ENCODE measurements at regions not wholly inside any gene's neighbourhood (a gene's known extent, or its start where the extent isn't known, plus 50 kb on each side); places are given as distances from the start of the nearest gene placed in this dataset.

- Histone ChIP-seq H3K27me3 (no peaks in the 10 kb centered on the region), H3K4me3 (no peak overlapping the region), H3K9me3 (no peaks in the 10 kb centered on the region), H3K27ac (replicated peaks in 1 of 4) (no peak overlapping the region), H3K4me1 (no peaks in the 10 kb centered on the region), H3K36me3 (no peaks in the 10 kb centered on the region)
- DNase-seq (ENCODE audit: extremely low spot score), result no peak
- intact Hi-C loops (cut with DNase I), result no loop called here
- 85% methylated on average over 3 of the region's 3 CpGs for WGBS
- TF ChIP-seq POLR2AphosphoS5 (IDR thresholded peaks at IDR 0.05) (no peak), EP300 (IDR thresholded peaks at IDR 0.05) (no peak), CTCF (IDR thresholded peaks at IDR 0.05) (no peak), POLR2A (IDR thresholded peaks at IDR 0.05; ENCODE audit: low read depth) (no peak)
Measured at GRCh38 chr6:125469915-125470314, 168.1 kb upstream of the HDDC2 start.

DNA sequence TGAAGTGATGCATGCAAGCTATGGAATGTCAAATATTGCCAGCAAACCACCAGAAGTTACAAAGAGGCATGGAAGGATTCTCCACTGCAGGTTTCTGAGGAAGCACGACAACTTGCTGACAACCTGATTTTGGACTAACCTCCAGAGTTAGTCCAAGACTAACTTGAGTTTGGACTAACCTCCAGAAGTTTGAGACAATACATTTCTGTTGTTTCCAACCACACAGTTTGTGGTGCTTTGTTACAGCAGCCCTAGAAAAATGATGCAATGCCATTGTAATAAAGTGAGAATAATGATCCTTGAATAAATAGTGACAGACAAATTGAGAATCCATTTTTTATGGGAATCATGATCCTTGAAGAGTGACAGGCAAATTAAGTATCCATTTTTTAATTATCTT lies 169.9 kb upstream of the HDDC2 start:
- Histone ChIP-seq H3K9me3 (no peaks in the 10 kb centered on the region), H3K27ac (replicated peaks in 1 of 4) (no peak overlapping the region), H3K36me3 (no peaks in the 10 kb centered on the region), H3K4me1 (no peaks in the 10 kb centered on the region), H3K4me3 (no peak overlapping the region), H3K27me3 (no peaks in the 10 kb centered on the region)
- intact Hi-C loops (cut with DNase I), result no loop called here
- no peak for DNase-seq (ENCODE audit: extremely low spot score)
- TF ChIP-seq POLR2A (IDR thresholded peaks at IDR 0.05; ENCODE audit: low read depth), result no peak
- 92% methylated on average over 1 of the region's 1 CpG for WGBS

- no peaks in the 10 kb centered on the region for H3K9me3 ChIP-seq
- intact Hi-C loops (cut with DNase I), result no loop called here
- no peaks in the 10 kb centered on the region for H3K36me3 ChIP-seq
- no peak for DNase-seq (ENCODE audit: extremely low spot score)
- no peak overlapping the region for H3K27ac ChIP-seq (replicated peaks in 1 of 4)
- H3K27me3 ChIP-seq, result no peaks in the 10 kb centered on the region
- H3K4me1 ChIP-seq, result no peaks in the 10 kb centered on the region
- 78% methylated on average over 1 of the region's 1 CpG for WGBS
- TF ChIP-seq EP300 (IDR thresholded peaks at IDR 0.05) (no peak), POLR2A (IDR thresholded peaks at IDR 0.05; ENCODE audit: low read depth) (no peak), POLR2AphosphoS5 (IDR thresholded peaks at IDR 0.05) (no peak), CTCF (IDR thresholded peaks at IDR 0.05) (no peak)
- H3K4me3 ChIP-seq, result no peak overlapping the region
Measured at GRCh38 chr6:125474061-125474460, 172.3 kb upstream of the HDDC2 start.

DNA sequence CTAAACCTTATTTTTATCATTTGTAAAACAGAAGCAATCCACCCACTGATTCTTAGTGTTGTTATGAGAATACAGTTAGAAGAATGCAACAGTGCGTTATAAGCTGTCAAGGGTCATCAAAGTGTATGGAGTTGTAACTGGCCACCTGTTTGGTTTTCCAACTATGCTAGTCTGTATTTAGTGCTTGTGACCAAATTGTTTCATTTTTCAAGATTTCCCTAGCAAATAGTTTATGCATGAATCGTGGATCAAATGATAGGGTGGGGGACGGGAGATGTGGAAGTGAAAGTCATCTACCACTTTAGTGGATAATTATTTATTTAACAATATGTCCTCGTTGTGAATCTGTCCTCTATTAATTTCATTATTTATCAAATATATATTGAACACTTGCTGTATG lies 175.4 kb upstream of the HDDC2 start:
- WGBS, result 79% methylated on average over 4 of the region's 4 CpGs
- no peak overlapping the region for H3K4me3 ChIP-seq
- H3K9me3 ChIP-seq, result no peaks in the 10 kb centered on the region
- no peaks in the 10 kb centered on the region for H3K4me1 ChIP-seq
- H3K27ac ChIP-seq (replicated peaks in 1 of 4), result no peak overlapping the region
- intact Hi-C loops (cut with DNase I), result no loop called here
- no peaks in the 10 kb centered on the region for H3K27me3 ChIP-seq
- no peaks in the 10 kb centered on the region for H3K36me3 ChIP-seq
- TF ChIP-seq CTCF (IDR thresholded peaks at IDR 0.05) (no peak), POLR2A (IDR thresholded peaks at IDR 0.05; ENCODE audit: low read depth) (no peak), EP300 (IDR thresholded peaks at IDR 0.05) (no peak), POLR2AphosphoS5 (IDR thresholded peaks at IDR 0.05) (no peak)
- no peak for DNase-seq (ENCODE audit: extremely low spot score)

- Histone ChIP-seq H3K4me3 (no peak overlapping the region), H3K27ac (replicated peaks in 1 of 4) (no peak overlapping the region), H3K36me3 (no peaks in the 10 kb centered on the region), H3K4me1 (no peaks in the 10 kb centered on the region), H3K27me3 (no peaks in the 10 kb centered on the region), H3K9me3 (no peaks in the 10 kb centered on the region)
- no peak for DNase-seq (ENCODE audit: extremely low spot score)
- intact Hi-C loops (cut with DNase I), result no loop called here
- 78% methylated on average over 3 of the region's 3 CpGs for WGBS
- TF ChIP-seq CTCF (IDR thresholded peaks at IDR 0.05) (no peak), POLR2A (IDR thresholded peaks at IDR 0.05; ENCODE audit: low read depth) (no peak), EP300 (IDR thresholded peaks at IDR 0.05) (no peak), POLR2AphosphoS5 (IDR thresholded peaks at IDR 0.05) (no peak)
Measured at GRCh38 chr6:125477844-125478243, 176.1 kb upstream of the HDDC2 start.
